ENCODE measurements at regions not wholly inside any gene's neighbourhood (a gene's known extent, or its start where the extent isn't known, plus 50 kb on each side); places are given as distances from the start of the nearest gene placed in this dataset.

- TF ChIP-seq, protein P1, sequence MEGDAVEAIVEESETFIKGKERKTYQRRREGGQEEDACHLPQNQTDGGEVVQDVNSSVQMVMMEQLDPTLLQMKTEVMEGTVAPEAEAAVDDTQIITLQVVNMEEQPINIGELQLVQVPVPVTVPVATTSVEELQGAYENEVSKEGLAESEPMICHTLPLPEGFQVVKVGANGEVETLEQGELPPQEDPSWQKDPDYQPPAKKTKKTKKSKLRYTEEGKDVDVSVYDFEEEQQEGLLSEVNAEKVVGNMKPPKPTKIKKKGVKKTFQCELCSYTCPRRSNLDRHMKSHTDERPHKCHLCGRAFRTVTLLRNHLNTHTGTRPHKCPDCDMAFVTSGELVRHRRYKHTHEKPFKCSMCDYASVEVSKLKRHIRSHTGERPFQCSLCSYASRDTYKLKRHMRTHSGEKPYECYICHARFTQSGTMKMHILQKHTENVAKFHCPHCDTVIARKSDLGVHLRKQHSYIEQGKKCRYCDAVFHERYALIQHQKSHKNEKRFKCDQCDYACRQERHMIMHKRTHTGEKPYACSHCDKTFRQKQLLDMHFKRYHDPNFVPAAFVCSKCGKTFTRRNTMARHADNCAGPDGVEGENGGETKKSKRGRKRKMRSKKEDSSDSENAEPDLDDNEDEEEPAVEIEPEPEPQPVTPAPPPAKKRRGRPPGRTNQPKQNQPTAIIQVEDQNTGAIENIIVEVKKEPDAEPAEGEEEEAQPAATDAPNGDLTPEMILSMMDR (optimal IDR thresholded peaks at IDR 0.05 in 1 of 3, IDR thresholded peaks at IDR 0.05 in 1 of 3, conservative IDR thresholded peaks at IDR 0.05 in 1 of 3; ENCODE audit: extremely low read depth in 1 of 3, insufficient read depth in 2 of 3, low read length in 3 of 3), result no peak
- no peak for TF ChIP-seq EZH2 (IDR thresholded peaks at IDR 0.05; ENCODE audit: low read length)
Measured at GRCh38 chr17:12398441-12399051, 267.1 kb upstream of the MYOCD start.
